Body of pancreas (tissue), 4 donors: ENCODE measurements at regions not wholly inside any gene's neighbourhood (a gene's known extent, or its start where the extent isn't known, plus 50 kb on each side); places are given as distances from the start of the nearest gene placed in this dataset.

Experiments used
- CTCF ChIP-seq, 7 experiments: fragments of 450-650 bp in 4 of 7; fragments of 200-600 bp in 3 of 7; sonication (generic) in 3 of 7; IDR thresholded peaks; one replicate each; pipeline ENCODE4 v1.5.1; 2016 to 2019; ENCODE audit warnings: antibody characterized with exemption in 7 of 7
- POLR2A ChIP-seq, 3 donors: fragments of 450-650 bp; IDR thresholded peaks; one replicate each; pipeline ENCODE4 v1.6.1; 2016; ENCODE audit warnings: antibody characterized with exemption in 3 of 3, mild to moderate bottlenecking in 2 of 3

- TF ChIP-seq POLR2A (IDR thresholded peaks at IDR 0.05) (no peak), CTCF (IDR thresholded peaks at IDR 0.05) (no peak)
These were observed 121.8 kb downstream of the MTX2 start for GRCh38 chr2:176391148-176391419.
